Osteocyte (in vitro differentiated cells): ENCODE measurements at regions not wholly inside any gene's neighbourhood (a gene's known extent, or its start where the extent isn't known, plus 50 kb on each side); places are given as distances from the start of the nearest gene placed in this dataset.
A peak's percentile ranks its signal among the peaks of the same experiment; 100 is the strongest.

Experiments used
- DNase-seq: peaks from one replicate; pipeline ENCODE4 v3.0.0; 2021; ENCODE audit warnings: mixed read lengths; ENCODE audit not compliant: unreplicated experiment; ENCODE audit errors: extremely low spot score
- H3K27ac Mint-ChIP-seq: one replicate; pipeline ENCODE4 v1.8.0; 2021; ENCODE audit warnings: mild to moderate bottlenecking, mixed read lengths; ENCODE audit not compliant: unreplicated experiment
- H3K27me3 Mint-ChIP-seq: one replicate; pipeline ENCODE4 v1.8.0; 2021; ENCODE audit warnings: mixed read lengths; ENCODE audit not compliant: unreplicated experiment
- H3K36me3 Mint-ChIP-seq: one replicate; pipeline ENCODE4 v1.8.0; 2021; ENCODE audit warnings: mixed read lengths; ENCODE audit not compliant: unreplicated experiment
- H3K4me1 Mint-ChIP-seq: one replicate; pipeline ENCODE4 v1.8.0; 2021; ENCODE audit warnings: mixed read lengths; ENCODE audit not compliant: unreplicated experiment
- H3K4me3 Mint-ChIP-seq: one replicate; pipeline ENCODE4 v1.8.0; 2021; ENCODE audit warnings: mild to moderate bottlenecking, moderate library complexity, mixed read lengths; ENCODE audit not compliant: unreplicated experiment
- H3K9me3 Mint-ChIP-seq: one replicate; pipeline ENCODE4 v1.8.0; 2021; ENCODE audit warnings: mixed read lengths; ENCODE audit not compliant: unreplicated experiment
- CTCF ChIP-seq: fragments of 200-600 bp; sonication (generic); IDR thresholded peaks from 2 replicates; pipeline ENCODE4 v1.5.0; 2021; ENCODE audit warnings: antibody characterized with exemption, mild to moderate bottlenecking, moderate library complexity

- no peak for DNase-seq
Measured at GRCh38 chr14:42214981-42215491, 608.4 kb downstream of the LRFN5 start.

GRCh38 chr14:42200957-42201356, 594.3 kb downstream of the LRFN5 start:
- Mint-ChIP-seq H3K9me3 (peaks cover 6% of the 10 kb centered on the region), H3K27me3 (no peaks in the 10 kb centered on the region)
- no peak for TF ChIP-seq CTCF

More at GRCh38 chr14:42214981-42215491, 608.4 kb downstream of the LRFN5 start:
- Mint-ChIP-seq H3K9me3 (no peaks in the 10 kb centered on the region), H3K4me1 (peaks cover 9% of the 10 kb centered on the region), H3K27me3 (no peaks in the 10 kb centered on the region), H3K36me3 (no peaks in the 10 kb centered on the region), H3K4me3 (no peak overlapping the region), H3K27ac (peak overlapping the region; percentile 76)
- TF ChIP-seq CTCF = no peak

GRCh38 chr14:42198010-42198409, 591.3 kb downstream of the LRFN5 start:
- Mint-ChIP-seq H3K27ac (no peak overlapping the region), H3K4me1 (peaks cover 10% of the 10 kb centered on the region), H3K4me3 (no peak overlapping the region), H3K27me3 (no peaks in the 10 kb centered on the region), H3K36me3 (no peaks in the 10 kb centered on the region), H3K9me3 (no peaks in the 10 kb centered on the region)
- no peak for TF ChIP-seq CTCF
- no peak for DNase-seq

More at GRCh38 chr14:42200957-42201356, 594.3 kb downstream of the LRFN5 start:
- no peak for DNase-seq
- Mint-ChIP-seq H3K36me3 (no peaks in the 10 kb centered on the region), H3K4me1 (no peaks in the 10 kb centered on the region), H3K27ac (no peak overlapping the region), H3K4me3 (no peak overlapping the region)

- H3K9me3 Mint-ChIP-seq = no peaks in the 10 kb centered on the region
- peak overlapping the region; percentile 88 for H3K27ac Mint-ChIP-seq
- TF ChIP-seq CTCF = no peak
- H3K4me1 Mint-ChIP-seq = peaks cover 15% of the 10 kb centered on the region
- no peaks in the 10 kb centered on the region for H3K27me3 Mint-ChIP-seq
- H3K4me3 Mint-ChIP-seq = peak overlapping the region; percentile 46
- H3K36me3 Mint-ChIP-seq = no peaks in the 10 kb centered on the region
- DNase-seq = no peak
Measured at GRCh38 chr14:42192738-42193653, 586.3 kb downstream of the LRFN5 start.

- Mint-ChIP-seq H3K27me3 (no peaks in the 10 kb centered on the region), H3K27ac (no peak overlapping the region), H3K9me3 (no peaks in the 10 kb centered on the region), H3K4me3 (no peak overlapping the region), H3K4me1 (peaks cover 15% of the 10 kb centered on the region), H3K36me3 (no peaks in the 10 kb centered on the region)
- DNase-seq = no peak
- no peak for TF ChIP-seq CTCF
Measured at GRCh38 chr14:42190744-42191143, 584.1 kb downstream of the LRFN5 start.
